ENCODE measurements at regions not wholly inside any gene's neighbourhood (a gene's known extent, or its start where the extent isn't known, plus 50 kb on each side); places are given as distances from the start of the nearest gene placed in this dataset.

DNA sequence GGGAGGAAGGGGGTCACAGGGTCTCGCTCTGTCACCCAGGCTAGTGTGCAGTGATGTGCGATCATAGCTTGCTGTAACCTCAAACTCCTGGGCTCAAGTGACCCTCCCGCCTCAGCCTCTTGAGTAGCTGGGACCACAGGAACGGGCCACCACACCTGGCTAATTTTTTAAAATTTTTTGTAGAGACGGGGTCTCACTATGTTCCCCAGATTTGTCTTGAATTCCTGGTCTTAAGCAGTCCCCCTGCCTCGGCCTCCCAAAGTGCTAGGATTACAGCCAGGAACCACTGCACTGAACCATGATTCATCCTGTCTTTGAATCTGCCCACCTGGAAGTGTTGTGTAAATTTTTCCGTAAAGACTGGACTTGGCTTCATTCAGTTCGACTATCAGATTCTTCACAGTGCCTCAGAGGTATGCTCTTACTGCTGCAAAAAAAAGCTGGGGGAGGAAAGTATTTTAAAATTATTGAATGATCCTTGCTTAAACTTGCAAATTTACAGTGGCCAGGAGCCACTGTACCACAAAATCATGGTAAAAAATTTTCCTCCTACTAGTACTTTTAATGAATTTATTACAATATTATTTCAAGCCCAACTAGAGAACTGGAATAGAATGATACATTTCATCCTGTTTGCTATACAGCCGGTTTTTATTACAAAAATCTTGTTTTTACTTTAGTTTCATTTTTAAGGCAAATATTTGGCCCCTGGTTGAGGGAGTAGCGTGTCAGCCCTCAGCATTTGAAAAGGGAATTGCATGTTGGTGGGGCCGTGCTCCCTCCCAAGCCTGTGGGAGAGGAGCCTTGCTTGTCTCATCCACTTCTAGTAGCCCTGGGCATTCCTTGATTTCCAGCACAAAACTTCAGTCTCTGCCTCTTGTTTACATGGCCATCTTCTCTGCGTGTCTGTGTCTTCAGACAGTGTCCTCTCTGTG, 202.5 kb upstream of the SGK1 start:
- DNase-seq: no peak

DNA sequence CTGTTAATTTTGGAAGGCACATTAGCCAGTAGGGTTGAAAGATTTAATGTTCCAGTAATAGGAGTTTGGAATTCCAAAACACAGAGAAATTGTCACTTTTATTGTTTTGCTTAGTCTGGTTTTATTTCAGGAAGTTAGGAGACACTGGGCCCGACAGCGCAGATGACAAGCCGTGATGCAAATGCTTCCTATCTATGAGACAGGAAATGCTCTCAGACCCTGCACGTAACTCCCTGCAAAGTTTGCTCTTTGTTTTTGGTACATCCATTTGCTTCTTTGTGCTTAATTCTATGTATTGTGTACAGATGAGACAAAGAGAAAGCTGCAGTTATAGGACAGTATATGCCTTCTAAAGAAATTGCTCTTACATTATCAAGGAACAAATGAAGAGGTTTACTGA, 201.6 kb upstream of the SGK1 start:
- DNase-seq: peak; percentile 78

DNA sequence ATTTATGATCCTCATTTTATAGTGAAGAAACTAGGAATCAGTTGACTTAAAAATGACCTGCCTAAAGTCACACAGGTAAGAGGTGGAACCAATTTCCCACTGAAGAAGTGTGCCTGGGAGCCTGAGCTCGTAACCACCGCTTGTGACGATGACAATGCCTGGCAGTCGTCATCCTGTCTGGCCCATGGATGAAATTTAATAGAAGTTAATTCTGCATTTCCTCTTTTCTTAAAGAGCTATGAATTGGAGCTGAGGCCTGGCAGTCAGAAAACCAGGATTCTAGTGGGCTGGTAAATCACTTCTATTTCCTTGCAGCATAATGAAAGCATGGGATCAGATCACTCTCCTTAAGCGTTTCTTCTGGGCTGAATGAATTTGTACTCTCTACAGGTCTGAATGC, 200.0 kb upstream of the SGK1 start:
- DNase-seq: peak; percentile 71

DNA sequence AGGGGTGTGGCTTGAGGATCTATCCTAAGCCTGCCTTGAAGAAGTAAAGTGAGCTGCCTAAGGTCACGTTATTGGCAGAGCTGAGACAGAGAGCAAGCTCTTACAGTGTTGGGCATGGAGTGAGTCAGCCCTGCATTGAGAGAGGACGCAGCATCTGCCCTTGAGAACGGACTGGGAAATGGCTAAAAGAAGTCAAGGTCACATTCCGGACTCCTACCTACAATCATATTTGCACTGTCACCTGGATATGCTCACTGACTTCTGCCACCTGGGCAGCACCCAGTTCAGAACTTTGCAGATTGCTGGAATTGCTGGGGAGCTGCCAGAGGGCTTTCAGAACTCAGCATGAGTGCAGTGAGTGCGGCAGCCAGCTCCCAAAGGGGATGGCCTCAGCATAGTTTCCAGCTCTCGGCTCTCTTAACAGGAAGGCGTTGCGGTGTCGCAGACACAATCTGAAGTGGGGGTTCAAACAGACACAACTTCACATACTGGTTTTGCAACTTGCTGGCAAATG, 199.3 kb upstream of the SGK1 start:
- peak; percentile 57 for DNase-seq

DNA sequence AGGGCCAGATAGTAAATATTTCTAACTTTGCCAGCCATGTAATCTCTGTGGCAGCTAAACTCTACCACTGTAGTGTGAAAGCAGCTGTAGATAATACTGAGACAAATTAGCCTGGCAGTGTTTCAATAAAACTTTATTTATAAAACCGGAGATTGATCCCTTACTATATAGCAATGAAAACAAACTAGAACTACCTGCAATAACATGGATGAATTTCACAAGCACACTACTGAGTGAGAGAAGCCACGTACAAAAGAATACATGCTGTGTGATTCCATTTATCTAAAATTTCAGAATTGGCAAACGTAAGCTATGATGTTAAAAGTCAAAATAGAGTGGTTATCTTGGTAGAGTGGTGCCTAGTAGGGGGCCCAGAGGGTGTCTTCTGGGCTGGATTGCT, 198.7 kb upstream of the SGK1 start:
- no peak for DNase-seq

DNA sequence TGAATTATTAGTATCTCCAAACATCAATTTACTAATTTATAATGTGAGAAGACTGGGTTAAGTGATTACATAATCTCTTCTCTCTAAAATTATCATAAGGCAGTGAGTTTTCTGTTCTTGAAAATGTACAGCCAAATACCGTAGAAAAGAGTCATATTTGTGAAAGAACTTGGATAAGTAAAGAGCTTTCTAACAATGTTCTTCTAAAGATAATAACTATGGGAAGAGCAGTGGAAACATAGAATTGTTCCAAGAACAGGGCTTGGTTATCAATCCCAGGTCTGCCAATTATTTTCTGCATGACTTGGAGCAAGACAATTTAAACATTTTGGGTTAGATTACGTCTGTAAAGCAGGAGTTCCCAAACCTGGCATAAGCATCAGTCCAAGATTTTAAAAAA, 198.1 kb upstream of the SGK1 start:
- no peak for DNase-seq

DNA sequence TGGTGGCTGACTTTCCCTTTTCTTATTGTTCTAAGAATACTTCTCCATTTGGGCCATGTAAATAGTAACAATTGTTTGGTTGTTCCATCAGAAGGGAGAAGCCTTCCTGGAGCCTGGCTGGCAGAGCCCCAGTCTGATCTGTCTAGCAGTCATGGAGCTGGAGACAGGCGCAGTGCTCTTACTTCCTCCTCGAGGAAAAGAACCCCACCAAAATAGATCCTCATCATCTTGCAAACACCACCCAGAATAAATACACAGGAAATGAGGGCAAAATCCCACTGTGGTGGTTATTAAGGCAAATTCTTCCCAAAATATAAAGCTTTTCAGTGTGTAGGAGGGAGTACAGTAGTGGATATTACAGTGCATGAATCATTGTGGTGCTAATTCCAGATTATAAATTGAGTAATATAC, 195.1 kb upstream of the SGK1 start:
- DNase-seq: peak; percentile 54

DNA sequence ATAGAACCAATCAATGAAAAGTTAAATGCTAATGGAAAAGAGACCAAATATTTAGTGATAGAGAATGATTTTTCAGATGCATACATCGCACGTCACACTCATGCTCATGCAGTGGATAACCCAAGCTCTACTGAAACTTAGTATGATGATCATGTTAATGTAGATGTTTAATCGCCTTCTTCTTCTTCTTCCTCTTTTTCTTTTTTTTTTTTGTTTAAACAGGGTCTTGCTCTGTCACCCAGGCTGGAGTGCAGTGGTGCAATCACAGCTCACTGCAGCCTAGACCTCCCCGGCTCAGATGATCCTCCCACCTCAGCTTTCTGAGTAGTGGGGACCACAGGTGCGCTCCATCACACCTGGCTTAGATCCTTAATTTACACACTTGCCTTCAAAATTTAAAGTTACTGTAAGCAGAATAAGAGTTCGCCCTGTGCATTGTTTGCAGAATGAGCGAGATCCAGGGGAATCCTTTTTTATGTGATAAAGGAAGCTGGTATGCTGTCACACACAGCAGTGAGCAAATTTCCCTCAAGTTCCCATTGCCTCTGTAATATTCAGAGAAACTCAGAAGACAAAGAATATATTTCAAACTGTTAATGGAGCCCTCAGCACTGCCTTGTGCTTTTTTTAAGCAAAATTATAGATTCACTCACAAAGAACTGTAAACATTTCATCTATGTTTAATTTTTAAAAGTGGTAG, 194.2 kb upstream of the SGK1 start:
- no peak for DNase-seq

DNA sequence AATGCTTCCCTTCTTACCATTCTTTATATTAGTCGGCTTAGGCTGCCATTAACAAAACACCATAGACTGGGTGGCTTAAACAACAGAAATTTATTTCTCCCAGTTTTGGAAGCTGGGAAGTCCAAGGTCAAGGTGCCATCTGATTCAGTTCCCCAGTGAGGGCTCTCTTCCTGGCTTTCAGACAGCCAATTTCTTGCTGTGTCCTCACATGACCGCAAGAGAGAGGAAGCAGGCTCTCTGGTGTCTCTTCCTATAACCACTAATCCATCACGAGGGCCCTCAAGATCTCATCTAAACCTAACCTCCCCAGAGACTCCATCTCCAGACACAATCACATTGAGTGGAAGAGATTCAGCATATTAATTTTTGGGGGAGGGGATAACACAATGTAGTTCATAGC, 193.0 kb upstream of the SGK1 start:
- DNase-seq: peak; percentile 57

DNA sequence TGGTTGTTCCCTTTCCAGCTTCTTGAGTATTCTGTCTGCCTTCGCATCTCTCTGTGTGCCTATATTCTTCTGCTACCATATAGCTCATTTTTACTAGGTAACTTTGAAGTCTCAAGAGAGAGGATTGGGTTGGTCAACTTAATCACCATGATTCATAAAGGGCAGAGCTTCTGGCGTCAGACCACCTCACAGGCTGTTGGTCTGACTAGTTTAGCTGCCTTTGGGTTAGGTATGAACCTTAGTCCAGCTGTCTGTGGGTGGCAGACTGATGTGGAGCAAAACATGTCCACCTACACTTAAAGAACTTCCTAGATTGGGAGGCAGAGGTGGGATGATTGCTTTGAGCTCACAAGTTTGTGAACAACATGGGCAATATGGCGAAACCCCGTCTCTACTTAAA, 192.2 kb upstream of the SGK1 start:
- DNase-seq: no peak

DNA sequence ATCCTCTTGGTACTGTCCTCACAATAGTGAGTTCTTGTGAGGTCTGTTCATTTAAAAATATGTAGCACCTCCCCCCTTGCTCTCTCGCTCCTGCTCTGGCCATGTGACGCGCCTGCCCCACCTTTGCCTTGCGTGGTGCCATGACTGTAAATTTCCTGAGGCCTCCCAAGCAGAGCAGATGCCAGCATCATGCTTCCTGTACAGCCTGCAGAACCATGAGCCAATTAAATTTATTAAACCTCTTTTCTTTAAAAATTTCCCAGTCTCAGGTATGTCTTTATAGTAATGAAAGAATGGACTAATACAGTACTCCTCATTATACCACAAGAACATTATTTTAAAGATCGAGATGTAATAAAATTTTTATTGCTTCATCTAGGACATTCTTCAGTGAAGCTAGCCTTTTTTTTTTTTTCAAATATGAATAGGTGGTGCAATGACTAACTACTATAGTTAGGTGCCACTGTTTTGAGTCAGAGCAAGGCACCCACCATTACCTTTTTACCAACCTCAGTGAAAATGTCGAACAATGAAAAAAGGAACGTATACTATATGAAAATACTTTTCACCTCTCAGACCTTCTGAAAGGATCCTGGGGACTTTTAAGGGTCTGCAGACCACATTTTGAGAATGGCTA, 191.1 kb upstream of the SGK1 start:
- no peak for DNase-seq

DNA sequence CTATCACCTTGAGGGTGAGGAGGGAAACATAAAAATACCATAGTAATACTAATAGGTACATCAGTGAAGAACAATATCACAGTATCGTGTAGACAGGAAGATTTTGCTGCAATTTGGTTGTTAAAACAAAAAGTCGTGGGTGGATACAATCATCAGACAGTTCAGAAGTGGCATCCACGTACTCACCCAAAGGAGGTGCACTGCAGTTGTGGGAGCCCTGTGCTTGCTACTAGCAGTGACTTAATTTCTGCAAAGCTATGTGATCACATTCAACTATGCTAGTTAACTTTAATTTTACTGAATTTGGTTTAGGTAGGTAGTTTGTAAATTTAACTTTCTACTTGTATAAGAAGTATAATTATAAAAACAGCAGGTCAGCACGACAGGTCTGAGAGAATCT, 188.2 kb upstream of the SGK1 start:
- DNase-seq: no peak

DNA sequence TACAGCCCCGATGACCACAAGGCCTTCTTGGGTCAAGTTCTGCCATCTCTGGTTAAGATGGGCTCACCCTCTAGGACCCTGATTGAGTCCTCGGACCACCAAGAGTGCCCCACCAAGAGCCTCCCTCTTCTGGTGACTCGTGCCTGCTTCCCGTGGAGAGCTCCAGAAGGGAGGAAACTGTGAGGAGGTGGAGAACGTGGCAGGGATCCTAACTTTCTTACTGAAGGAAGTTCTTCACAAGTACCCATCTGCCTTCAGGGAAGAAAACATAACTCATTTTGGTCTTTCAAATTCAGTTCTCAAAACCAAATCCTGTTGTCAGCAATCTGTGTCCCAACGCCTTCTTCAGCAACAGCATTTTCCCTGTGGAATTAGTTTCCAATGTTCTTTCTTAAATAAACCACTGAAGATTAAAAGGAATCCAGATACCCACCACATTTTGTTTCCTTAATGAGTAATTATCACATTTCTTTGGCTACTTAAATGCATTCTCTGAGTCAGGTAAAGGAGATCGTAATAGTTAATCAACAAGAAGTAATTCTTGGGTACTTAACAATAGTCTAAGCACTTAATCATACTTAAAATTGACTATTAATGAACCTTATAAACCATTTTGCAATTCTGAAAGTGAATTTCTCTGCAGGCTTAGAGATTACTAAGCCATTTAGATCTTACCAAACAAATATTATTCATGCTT, 185.8 kb upstream of the SGK1 start:
- no peak for DNase-seq

DNA sequence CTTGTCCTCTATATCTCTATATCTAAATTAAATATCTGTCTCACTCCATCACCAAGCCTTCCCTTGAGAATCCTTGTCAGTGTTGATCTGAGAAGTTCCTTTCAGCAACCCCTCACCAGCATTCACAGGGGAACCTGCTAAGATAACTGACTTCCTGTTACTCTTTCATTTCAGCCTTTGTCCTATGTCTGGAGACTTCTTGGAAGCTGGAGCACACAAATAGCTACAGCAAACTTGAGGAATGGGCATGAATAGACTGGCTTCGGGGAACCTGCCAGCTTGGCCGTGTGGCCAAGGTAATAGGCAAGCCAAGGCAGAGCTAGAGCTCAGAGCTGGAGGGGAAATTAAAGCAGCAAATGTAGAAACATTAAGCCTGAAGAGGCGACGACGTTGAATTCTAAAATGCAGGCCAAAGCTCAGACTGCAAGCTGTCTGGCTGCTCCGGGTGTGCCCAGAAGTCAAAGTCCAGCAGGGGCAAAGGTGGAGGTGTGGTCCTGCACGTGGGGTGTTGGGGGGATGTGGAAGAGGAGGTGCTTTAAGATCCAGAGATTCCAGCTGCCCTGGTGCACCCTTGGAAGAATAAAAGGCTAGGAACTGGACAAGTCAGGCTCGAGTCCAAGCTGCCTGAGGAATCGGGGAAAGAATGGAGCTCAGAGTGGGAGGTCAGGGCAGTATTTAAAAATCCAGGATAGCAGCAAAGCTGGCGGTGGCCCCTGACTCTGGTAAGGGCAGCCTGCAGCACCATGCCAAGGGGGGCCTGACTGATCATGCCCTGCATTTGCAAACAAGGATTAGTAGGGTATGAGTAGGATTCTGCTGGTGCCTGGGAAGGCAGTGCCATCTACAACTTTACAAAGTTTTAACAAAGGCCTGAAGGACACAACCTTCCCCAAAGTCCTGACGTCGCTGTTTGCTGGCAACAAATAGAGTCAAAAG, 185.0 kb upstream of the SGK1 start:
- DNase-seq: no peak

DNA sequence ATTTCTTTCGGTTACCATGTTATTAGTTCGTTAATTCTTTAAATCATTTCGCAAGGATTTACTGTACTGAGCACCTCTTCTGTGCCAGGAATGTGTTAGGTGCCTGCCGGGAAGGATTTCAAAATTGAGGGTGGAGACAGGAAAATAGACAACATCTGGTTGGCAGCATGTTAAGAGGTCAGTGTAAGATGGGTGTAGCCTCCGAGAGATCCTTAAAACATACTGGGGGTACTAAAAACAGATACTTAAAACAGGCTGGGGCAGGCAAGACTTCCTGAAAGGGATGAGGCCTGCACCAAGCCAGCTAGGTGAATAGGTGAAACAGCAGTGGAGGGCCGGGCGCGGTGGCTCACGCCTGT, 178.0 kb upstream of the SGK1 start:
- no peak for DNase-seq

DNA sequence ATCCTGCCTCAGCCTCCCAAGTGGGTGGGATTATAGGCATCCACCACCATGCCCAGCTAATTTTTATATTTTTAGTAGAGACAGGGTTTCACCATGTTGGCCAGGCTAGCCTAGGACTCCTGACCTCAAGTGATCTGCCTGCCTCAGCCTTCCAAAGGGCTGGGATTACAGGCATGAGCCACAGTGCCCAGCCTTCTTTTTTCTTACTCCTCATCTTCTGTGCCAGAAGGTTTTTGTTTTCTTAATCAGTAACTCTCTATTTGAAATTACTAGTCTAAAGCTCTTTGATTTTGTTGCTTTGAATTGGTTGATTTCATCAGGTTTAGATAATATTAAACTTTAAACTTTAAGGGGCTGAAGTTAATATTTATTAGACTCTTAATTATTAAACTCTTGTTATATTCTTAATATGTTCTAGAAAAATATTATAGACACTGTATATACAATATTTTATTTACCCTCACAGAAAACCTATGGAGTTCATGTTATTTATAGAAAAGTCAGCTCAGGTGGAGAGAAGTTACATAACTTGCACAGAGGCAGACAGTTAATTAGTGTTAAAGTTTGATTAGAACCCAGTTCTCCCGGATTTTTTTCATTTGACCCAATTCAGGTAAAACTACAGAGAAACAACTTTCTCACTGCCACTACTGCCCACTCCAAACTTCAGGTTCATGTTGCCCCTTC, 177.4 kb upstream of the SGK1 start:
- DNase-seq: no peak

DNA sequence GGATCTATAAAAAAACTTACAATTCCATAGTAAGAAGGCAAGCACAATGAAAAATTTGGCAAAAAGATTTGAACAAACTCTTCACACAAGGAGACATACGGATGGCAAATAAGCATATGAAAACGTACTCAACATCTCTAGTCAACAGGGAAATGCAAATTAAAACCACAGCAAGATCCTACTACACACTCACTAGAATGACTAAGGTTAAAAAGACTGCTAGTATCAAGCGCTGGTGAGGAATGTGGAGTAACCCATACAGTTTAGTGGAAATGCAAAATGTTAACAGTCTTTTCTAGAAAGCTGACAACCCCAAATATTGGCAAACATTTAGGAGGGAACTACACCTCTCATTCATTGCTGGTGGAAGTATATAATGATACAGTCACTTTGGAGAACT, 175.9 kb upstream of the SGK1 start:
- no peak for DNase-seq

DNA sequence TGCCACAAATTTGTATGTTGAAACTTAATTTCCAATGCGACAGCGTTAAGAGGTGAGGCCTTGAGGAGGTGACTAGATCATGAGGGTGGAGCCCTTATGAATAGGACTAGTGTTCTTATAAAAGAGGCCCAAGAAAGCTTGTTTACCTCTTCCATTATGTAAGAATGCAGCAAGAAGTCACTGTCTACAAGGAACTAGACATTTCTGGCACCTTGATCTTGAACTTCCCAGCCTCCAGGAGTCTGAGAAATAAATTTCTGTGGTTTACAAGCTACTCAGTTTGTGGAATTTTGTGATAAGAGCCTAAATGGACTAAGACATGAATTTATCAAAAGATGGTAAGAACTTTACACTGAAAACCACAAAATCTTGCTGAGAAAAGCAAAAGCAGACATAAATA, 173.6 kb upstream of the SGK1 start:
- no peak for DNase-seq

DNA sequence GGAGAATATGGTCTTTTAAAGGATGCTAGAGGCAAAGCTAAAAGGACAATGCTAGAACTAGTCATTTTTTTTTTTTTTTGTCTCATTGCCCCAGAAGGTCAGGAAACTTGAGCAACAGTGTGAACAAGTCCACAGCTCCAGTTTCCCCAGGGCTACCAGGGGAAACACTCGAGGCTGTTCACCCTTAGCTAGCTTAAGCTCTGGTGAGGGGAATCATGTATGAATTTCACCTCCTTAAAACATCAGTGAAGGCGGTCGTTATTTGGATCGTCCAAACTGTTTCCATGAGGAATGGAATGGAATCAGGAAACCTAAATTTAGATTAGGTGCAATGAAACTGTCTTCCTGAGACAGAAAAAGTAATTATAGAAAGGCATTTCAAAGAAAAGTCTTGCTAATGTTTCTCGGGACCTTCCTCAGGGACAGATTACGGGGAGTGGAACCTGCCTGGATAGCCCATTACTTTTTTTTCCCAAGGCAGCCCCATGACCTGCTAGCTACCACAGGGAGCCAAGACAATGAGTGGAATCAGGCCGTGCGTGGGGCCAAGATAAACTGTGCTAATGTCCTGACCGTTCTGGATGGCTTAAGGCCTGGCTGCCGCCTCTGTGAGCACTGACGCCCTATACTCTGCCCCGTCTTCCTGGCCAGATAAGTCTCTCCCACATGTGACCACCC, 164.8 kb upstream of the SGK1 start:
- no peak for DNase-seq

DNA sequence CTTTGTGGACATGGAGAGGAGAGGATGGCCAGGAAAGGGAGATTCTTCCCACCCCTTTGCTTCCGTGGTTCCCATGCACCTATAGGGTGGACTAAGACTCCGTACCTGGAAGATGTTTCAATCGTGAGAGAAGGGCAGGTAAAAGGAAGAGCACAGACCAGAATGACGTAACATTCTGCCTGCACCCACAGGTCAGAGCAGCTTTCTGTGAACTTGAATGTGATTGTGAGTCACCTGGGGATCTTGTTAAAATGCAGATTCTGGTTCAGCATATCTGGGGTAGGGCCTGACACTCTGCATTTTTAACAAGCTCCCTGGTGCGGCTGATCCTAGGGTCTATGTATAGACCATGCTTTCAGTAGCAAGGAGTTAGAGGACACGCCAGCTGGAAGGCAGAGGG, 164.1 kb upstream of the SGK1 start:
- DNase-seq: no peak

DNA sequence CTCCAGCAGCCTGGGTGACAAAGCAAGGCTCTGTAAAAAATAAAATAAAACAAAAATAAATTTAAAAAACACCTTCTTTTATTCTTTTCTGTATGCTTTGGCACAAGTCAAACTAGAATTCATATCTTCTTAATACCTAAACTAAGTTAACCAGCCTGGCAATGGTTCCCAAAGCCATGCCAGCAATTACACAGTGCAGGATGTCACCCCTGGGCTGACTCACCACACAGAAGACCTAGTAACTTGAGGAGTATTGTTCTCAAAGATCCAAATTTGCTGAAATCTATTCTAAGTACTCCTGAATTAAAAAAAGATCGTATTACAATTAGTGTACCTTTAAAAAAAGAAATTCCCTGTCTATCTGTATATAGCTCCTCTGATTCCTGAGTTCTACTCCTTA, 162.7 kb upstream of the SGK1 start:
- no peak for DNase-seq
